ENCODE measurements at regions not wholly inside any gene's neighbourhood (a gene's known extent, or its start where the extent isn't known, plus 50 kb on each side); places are given as distances from the start of the nearest gene placed in this dataset.

DNA sequence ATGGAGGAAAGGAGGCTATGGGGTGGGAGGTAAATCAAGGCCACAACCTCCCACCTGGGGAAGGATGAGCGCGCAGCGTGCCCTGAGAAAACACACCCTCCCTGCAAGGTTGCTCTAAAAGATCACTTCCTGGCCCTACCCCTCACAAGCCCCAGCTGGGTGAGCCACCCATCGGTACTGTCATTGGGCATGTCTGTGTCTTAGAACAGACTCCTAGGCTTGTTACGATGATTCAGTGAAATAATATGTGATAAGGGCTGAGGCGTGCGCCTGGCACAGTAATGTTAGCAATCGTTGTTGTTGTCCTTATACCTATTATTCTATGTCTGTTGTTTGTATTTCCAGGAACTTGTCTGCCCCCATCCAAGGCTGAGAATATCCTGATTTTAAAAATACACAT lies 175.1 kb downstream of the ZFP36L2 start:
- peak; percentile 3 for DNase-seq

DNA sequence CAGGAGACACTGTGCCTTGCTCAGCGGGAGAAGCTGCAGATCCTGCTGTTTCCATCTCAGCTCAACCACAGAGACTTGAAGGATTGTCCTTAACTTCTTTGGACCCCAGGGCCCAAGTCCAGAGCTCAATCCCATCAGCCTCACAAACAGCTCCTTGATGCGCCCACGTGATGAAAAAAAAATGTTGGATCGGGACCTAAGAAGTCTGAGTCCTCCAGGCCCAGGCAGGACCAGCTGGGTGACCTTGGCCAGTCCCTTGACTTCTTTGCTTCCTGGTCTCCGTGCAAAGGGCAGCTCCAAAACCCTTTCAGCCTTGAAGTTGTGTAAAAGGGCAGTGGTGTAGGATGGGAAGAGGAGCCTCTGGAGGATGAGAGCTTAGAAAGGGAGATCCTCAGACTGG lies 175.5 kb downstream of the ZFP36L2 start:
- peak; percentile 17 for DNase-seq

DNA sequence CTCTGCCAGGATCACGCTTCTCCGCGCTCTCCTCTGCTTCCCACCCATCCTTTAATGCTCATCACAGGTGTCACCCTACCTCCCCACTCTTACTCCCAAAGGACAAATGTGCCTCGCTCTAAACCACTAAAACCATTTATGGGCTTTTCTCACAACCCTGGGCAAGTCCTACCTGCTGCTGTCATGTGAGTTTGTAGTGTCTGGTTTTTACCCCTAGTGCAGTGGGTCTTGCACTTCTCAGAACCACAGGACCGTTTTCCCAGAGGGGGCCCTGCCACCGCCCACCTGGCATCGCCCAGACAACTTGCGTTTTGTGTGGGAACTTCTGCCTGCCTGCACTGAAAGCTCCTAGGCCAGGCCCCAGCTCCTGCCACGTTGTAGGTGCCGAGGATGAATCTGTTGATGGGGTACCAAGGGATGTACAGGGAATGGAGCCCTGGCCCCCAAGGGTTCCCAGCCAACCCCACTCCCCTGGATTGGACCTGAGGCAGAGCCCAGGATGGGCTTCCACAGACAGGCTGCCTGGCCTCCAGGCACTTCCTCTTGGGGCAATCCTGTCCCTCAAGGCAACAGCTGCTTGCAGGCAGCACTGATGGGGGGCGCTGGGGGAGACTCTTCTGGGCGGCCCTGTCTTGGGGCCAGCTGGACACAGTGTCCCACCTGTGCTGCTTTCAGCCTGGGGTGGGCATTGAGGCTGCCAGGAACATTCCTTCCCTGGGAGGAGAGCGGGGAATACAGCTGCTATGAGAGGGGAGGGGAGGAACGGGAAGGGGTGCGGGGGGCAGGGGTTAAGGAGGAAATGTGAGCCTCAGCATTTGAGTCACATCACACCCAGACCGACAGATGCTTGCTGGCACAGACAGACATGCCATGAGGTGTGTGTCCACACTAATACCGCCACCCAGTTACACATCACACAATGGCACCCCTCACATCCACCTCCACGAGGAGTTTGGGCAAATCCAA lies 176.3 kb downstream of the ZFP36L2 start:
- peak; percentile 72 for DNase-seq

GRCh38 chr2:43047187-43047780 lies 179.1 kb downstream of the ZFP36L2 start:
- peak; percentile 34 for DNase-seq

DNA sequence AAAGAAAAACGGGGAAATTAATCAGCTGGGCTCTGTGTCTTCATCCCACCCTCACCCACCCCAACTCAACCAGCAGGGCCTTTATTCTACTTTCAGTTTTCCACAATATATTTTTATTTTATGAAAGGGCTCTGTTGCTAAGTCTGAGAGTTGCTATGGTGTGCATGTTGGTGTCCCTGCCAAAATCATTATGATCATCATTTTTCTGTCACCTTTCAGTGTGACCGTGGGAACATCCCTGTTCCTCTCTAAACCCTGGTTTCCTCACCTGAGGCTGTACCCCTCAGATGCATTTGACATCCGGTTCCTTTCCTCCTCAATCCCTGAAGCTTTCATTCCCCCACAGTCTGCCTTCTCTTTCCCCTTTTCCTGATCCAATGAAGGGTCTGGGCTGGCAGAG lies 180.5 kb downstream of the ZFP36L2 start:
- DNase-seq = no peak

GRCh38 chr2:43044093-43044681 lies 182.2 kb downstream of the ZFP36L2 start:
- DNase-seq = peak; percentile 45

GRCh38 chr2:43043553-43043870 lies 182.9 kb downstream of the ZFP36L2 start:
- peak; percentile 17 for DNase-seq

DNA sequence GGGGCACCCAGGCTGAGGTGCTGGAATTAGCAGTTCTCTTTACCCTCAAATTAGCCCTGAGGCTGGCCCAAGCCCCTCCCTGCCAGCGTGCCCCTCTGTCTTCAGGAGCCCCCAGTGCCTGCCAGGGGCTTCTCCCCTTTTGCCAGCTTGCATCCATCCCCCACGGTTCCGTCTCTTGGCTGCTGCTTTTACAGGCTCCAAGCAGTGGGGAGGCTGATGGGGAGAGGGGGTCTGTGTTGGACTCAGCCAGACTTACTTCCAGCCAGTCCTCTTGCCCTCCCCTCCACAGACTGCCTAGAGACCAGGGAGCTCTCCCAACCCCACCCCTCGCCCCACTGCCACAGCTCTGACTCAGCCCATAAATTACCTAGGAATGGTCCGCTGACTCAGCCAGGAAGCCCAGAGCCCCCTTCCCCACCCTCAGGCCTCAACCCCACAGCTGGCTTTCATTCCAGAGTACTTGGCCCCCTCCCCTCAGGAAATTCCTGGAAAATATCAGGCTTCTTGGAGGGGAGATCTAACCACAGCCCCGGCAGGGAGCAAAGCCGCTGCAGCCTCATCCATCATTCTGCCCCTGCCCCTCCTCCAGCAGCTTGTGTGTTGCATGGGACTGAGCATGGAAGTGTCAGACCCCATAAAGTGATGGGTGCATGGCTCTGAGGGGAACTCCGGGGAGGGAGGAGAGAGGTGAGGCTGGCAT lies 184.6 kb downstream of the ZFP36L2 start:
- DNase-seq = peak; percentile 96

GRCh38 chr2:43041173-43041591 lies 185.2 kb downstream of the ZFP36L2 start:
- peak; percentile 48 for DNase-seq

GRCh38 chr2:43040084-43040854 lies 186.1 kb downstream of the ZFP36L2 start:
- no peak for DNase-seq

- peak; percentile 45 for DNase-seq
Measured at GRCh38 chr2:43039376-43040080, 186.9 kb downstream of the ZFP36L2 start.

DNA sequence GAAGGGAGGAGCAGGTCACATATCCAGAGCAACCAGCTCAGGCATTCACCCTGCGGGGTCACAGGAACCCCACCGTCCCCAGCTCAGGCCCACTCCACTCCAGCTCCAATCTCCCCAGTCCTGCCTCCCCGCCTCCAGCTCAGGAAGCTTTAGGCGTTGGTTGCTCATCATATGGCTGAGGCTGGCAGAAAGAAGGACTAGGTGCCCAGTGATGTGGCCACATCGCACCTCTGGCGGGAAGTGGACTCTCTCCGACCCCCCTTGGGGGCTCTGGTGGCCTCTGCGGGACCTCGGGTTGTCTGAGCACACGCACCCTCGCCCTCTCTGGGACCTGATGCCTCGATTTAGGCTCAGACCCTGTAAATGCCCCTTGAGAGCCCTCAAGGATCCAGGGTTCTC lies 187.7 kb downstream of the ZFP36L2 start:
- no peak for DNase-seq

- DNase-seq = peak; percentile 57
Measured at GRCh38 chr2:43038034-43038695, 188.2 kb downstream of the ZFP36L2 start.

- DNase-seq = no peak
Measured at GRCh38 chr2:43035922-43036321, 190.5 kb downstream of the ZFP36L2 start.

DNA sequence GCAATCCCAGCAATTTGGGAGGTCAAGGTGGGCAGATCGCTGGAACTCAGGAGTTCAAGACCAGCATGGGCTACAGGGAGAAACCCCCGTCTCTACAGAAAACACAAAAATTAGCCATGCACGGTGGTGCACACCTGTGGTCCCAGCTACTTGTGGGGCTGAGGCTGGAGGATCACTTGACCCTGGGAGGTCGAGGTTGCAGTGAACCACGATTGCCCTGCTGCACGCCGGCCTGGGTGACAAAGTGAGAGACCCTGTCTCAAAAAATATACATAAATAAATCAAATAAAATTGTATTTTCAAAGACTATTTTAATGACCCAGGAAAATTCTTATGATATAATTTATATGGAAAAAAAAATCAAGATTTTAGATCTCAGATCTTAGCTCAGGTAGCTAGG lies 191.5 kb downstream of the ZFP36L2 start:
- DNase-seq = no peak

DNA sequence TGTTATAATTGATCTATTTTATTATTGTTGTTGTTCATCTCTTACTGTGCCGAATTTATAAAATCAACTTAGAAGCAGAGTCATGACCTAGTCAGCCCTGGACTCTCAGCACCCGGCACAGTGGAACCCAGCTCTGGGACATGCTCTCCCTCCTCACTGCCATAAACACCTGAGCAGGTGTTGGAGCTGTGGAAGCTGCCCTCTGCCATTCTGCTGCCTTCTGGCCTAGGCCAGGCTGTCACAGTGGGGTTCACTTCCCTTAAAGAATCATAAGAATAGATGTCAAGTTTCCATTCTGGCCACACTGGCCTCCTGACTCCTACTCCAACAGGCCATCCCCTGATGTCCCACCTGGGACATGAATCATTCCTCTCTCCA lies 192.2 kb downstream of the ZFP36L2 start:
- DNase-seq = no peak

DNA sequence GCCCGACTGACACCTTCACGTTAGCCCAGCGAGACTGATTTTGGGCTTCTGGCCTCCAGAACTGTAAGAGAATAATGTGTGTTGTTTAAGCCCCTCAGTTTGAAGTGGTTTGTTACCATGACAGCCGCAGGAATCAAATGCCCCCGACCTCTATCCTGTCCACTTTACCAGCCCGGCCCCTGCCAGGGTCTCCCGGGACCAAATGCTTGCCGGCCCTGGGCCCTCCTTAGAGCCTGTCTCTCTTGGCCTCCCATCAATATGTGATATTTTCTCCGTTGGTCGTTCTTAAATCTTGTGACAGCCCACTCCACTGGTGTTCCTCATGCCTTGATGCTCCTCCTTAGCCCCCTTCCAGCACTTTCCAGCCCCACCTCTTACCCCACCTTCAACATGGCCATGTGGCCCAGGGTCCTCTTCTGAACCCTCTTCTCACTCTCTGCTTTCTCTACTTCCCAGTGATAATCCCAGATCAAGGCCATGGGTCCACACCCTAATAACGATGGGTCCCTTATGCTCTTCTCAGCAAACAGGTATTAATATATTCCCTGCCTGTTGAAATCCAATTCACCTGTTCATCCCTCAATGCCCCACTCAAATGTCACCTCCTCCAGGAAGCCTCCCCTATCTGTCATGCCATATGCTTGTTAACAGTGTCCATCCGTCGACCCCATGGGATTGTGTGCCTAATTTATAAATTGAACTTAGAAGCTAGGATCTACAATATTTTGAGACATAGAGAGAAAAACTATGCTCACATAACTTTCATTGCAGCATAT lies 192.8 kb downstream of the ZFP36L2 start:
- DNase-seq = peak; percentile 22

- peak; percentile 45 for DNase-seq
Measured at GRCh38 chr2:43033016-43033270, 193.5 kb downstream of the ZFP36L2 start.

- peak; percentile 91 for DNase-seq
Measured at GRCh38 chr2:43032213-43033015, 194.0 kb downstream of the ZFP36L2 start.
